MM.1S (cell line): ENCODE measurements at regions not wholly inside any gene's neighbourhood (a gene's known extent, or its start where the extent isn't known, plus 50 kb on each side); places are given as distances from the start of the nearest gene placed in this dataset.

Source experiments
- DNase-seq: peaks from one replicate; pipeline ENCODE4 v3.0.0-alpha.2; 2015
- H2AFZ ChIP-seq: fragments of 300-600 bp; sonication (generic); 2 replicates; pipeline ENCODE4 v1.6.0; 2016; ENCODE audit warnings: antibody characterized with exemption, low read length
- H3F3A ChIP-seq: fragments of 300-600 bp; sonication (generic); 2 replicates; pipeline ENCODE4 v1.6.1; 2016; ENCODE audit warnings: mild to moderate bottlenecking, antibody characterized with exemption, low read length, moderate library complexity, mixed read lengths; ENCODE audit not compliant: insufficient read depth
- H3K27ac ChIP-seq: fragments of 300-600 bp; sonication (generic); 2 replicates; pipeline ENCODE4 v1.5.1; 2016; ENCODE audit warnings: mild to moderate bottlenecking, low read length
- H3K27me3 ChIP-seq: fragments of 300-600 bp; sonication (generic); replicated peaks from 2 replicates; pipeline ENCODE4 v1.6.0; 2016; ENCODE audit warnings: low read length; ENCODE audit not compliant: insufficient read depth
- H3K36me3 ChIP-seq: fragments of 300-600 bp; sonication (generic); replicated peaks from 2 replicates; pipeline ENCODE4 v1.6.1; 2016; ENCODE audit warnings: mild to moderate bottlenecking, low read length, mixed read lengths; ENCODE audit not compliant: insufficient read depth
- H3K4me1 ChIP-seq: fragments of 300-600 bp; sonication (generic); 2 replicates; pipeline ENCODE4 v1.6.1; 2016; ENCODE audit warnings: low read length, mixed read lengths
- H3K4me2 ChIP-seq: fragments of 300-600 bp; sonication (generic); 2 replicates; pipeline ENCODE4 v1.6.0; 2016; ENCODE audit warnings: low read depth, low read length
- H3K4me3 ChIP-seq: fragments of 300-600 bp; sonication (generic); 2 replicates; pipeline ENCODE4 v1.5.1; 2016; ENCODE audit warnings: low read length, mixed read lengths
- H3K79me2 ChIP-seq: fragments of 300-600 bp; sonication (generic); 2 replicates; pipeline ENCODE4 v1.6.1; 2016; ENCODE audit warnings: mixed run types, low read length, mixed read lengths
- H3K9ac ChIP-seq: fragments of 300-600 bp; sonication (generic); 2 replicates; pipeline ENCODE4 v1.6.1; 2016; ENCODE audit warnings: low read length, mixed read lengths
- H3K9me2 ChIP-seq: fragments of 300-600 bp; sonication (generic); replicated peaks from 2 replicates; pipeline ENCODE4 v1.6.1; 2016; ENCODE audit warnings: mild to moderate bottlenecking, low read length, mixed read lengths; ENCODE audit not compliant: insufficient read depth
- H3K9me3 ChIP-seq: fragments of 300-600 bp; sonication (generic); replicated peaks from 2 replicates; pipeline ENCODE4 v1.6.1; 2016; ENCODE audit warnings: mild to moderate bottlenecking, low read length, mixed read lengths; ENCODE audit not compliant: insufficient read depth
- H4K20me1 ChIP-seq: fragments of 300-600 bp; sonication (generic); 2 replicates; pipeline ENCODE4 v1.6.1; 2016; ENCODE audit warnings: mild to moderate bottlenecking, low read length, moderate library complexity, mixed read lengths; ENCODE audit not compliant: insufficient read depth
- EZH2 ChIP-seq: fragments of 300-600 bp; sonication (generic); optimal IDR thresholded peaks from 2 replicates; pipeline ENCODE3; 2017; ENCODE audit warnings: low read depth, mild to moderate bottlenecking, antibody characterized with exemption, low read length, mixed read lengths
- EZH2phosphoT487 ChIP-seq: fragments of 300-600 bp; sonication (generic); IDR thresholded peaks from 2 replicates; pipeline ENCODE4 v1.6.1; 2018; ENCODE audit warnings: antibody characterized with exemption, low read length
- TF ChIP-seq, protein P1 (sequence below): fragments of 300-600 bp; sonication (generic); IDR thresholded peaks from 2 replicates; pipeline ENCODE4 v1.5.1; 2016; ENCODE audit warnings: antibody characterized with exemption, low read length, mixed read lengths

DNA sequence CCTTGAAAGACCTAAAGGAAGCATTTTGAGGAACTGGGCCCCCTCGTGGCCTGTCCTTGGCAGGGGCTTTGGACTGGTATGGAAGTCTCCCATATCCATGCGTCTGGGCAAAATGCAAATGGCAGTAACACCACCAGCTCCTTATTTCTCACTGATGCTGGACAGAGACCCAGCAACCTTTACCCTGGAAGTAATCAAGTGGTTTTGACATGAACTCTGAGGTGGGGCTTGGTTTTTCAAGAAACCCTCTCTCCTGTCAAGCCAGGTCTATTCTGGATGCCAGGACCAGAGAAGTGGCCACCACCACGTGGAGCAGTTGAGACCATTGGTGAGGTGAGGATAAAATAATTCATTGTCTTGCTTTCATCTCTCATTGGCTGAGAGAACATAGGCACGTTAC lies 84.4 kb downstream of the OTUD1 start:
- H3K36me3 ChIP-seq: no peaks in the 10 kb centered on the region
- no peak overlapping the region for H3K9ac ChIP-seq
- peaks cover 11% of the 10 kb centered on the region for H3K4me1 ChIP-seq
- DNase-seq: no peak
- H3K9me3 ChIP-seq: no peaks in the 10 kb centered on the region
- TF ChIP-seq EZH2phosphoT487: no peak
- TF ChIP-seq, protein P1, sequence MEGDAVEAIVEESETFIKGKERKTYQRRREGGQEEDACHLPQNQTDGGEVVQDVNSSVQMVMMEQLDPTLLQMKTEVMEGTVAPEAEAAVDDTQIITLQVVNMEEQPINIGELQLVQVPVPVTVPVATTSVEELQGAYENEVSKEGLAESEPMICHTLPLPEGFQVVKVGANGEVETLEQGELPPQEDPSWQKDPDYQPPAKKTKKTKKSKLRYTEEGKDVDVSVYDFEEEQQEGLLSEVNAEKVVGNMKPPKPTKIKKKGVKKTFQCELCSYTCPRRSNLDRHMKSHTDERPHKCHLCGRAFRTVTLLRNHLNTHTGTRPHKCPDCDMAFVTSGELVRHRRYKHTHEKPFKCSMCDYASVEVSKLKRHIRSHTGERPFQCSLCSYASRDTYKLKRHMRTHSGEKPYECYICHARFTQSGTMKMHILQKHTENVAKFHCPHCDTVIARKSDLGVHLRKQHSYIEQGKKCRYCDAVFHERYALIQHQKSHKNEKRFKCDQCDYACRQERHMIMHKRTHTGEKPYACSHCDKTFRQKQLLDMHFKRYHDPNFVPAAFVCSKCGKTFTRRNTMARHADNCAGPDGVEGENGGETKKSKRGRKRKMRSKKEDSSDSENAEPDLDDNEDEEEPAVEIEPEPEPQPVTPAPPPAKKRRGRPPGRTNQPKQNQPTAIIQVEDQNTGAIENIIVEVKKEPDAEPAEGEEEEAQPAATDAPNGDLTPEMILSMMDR: no peak
- TF ChIP-seq EZH2: no peak
- H3K4me3 ChIP-seq: no peak overlapping the region
- H3K9me2 ChIP-seq: no peaks in the 10 kb centered on the region
- no peaks in the 10 kb centered on the region for H3K27me3 ChIP-seq
- H2AFZ ChIP-seq: no peak overlapping the region
- H3K4me2 ChIP-seq: no peak overlapping the region
- no peaks in the 10 kb centered on the region for H4K20me1 ChIP-seq
- H3F3A ChIP-seq: no peaks in the 10 kb centered on the region
- no peak overlapping the region for H3K27ac ChIP-seq
- H3K79me2 ChIP-seq: no peaks in the 10 kb centered on the region

DNA sequence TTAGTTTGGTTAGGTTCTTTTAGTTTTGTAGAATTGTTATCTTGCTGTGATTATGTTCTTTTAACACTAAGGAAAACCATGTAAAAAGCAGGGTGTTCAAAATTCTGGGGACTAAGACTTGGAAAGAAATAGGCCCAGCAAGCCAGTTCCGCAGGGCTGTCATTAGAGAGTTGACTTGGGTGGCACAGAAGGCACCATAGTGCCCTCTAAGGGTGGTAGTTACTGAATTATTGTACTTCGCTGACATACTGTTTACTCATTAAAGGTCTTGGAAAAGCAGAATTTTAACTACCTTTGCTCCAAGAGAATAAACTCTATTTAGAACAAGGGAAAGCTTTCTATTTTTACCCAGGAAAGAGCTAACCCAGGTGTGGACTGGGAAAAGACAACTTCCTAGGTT lies 86.5 kb downstream of the OTUD1 start:
- Histone ChIP-seq H3F3A (no peaks in the 10 kb centered on the region), H3K4me1 (peaks cover 11% of the 10 kb centered on the region), H3K36me3 (no peaks in the 10 kb centered on the region), H3K9me3 (no peaks in the 10 kb centered on the region), H3K4me3 (no peak overlapping the region), H4K20me1 (no peaks in the 10 kb centered on the region), H3K27ac (no peak overlapping the region), H3K27me3 (no peaks in the 10 kb centered on the region), H3K9ac (no peak overlapping the region), H2AFZ (no peak overlapping the region), H3K4me2 (no peak overlapping the region), H3K9me2 (no peaks in the 10 kb centered on the region), H3K79me2 (no peaks in the 10 kb centered on the region)
- DNase-seq: peak; percentile 34
- TF ChIP-seq EZH2phosphoT487: no peak
- TF ChIP-seq, protein P1: peak; percentile 51

DNA sequence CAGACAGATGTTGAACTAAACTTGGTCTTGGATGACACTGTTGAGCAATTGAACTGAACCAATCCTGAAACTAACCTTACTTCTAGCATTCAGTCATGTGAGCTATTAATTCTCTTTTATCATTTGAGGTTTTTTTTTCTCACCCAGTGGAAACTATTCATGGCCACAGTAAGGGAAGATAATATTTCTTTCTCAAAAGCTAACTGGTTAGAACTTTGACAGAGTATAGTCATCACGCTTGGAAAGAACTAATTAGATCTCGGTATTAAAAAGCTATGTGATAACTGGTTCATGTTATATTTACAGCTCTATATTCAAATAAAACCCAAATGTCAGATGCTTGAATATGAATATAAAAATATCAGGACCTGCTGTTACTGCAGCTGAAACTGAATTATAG lies 89.5 kb downstream of the OTUD1 start:
- H3K79me2 ChIP-seq: no peaks in the 10 kb centered on the region
- no peak overlapping the region for H3K9ac ChIP-seq
- H3K27me3 ChIP-seq: no peaks in the 10 kb centered on the region
- no peaks in the 10 kb centered on the region for H3K4me1 ChIP-seq
- TF ChIP-seq EZH2: no peak
- TF ChIP-seq, protein P1: no peak
- H3K36me3 ChIP-seq: no peaks in the 10 kb centered on the region
- H3K9me2 ChIP-seq: no peaks in the 10 kb centered on the region
- no peak overlapping the region for H3K4me3 ChIP-seq
- no peak for DNase-seq
- no peaks in the 10 kb centered on the region for H3K9me3 ChIP-seq
- H3K27ac ChIP-seq: no peak overlapping the region
- no peaks in the 10 kb centered on the region for H4K20me1 ChIP-seq
- no peaks in the 10 kb centered on the region for H3F3A ChIP-seq
- no peak overlapping the region for H3K4me2 ChIP-seq
- H2AFZ ChIP-seq: no peak overlapping the region

DNA sequence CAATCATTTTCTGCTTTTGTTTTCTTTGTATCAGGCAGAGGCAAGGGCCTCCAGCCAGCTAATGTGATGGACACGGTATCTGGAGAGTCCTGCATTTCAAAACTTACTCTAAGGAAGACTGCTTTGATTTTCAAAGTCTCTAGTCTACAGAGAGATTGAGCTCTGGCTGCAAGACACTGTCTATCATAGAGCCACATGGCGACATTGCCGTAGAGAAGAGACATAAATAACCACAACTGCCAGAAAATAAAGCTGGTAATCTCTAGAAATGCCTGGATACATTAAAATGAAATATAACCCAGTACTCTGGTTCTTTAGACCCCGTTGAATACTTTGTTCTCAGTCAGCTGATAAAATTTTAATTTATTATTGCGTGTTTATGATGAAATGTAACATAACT lies 90.8 kb downstream of the OTUD1 start:
- no peak overlapping the region for H3K4me2 ChIP-seq
- no peak overlapping the region for H3K27ac ChIP-seq
- TF ChIP-seq, protein P1: no peak
- no peak for TF ChIP-seq EZH2
- no peak for TF ChIP-seq EZH2phosphoT487
- H3K9me3 ChIP-seq: no peaks in the 10 kb centered on the region
- no peaks in the 10 kb centered on the region for H3K9me2 ChIP-seq
- no peak overlapping the region for H3K9ac ChIP-seq
- no peaks in the 10 kb centered on the region for H4K20me1 ChIP-seq
- no peaks in the 10 kb centered on the region for H3K36me3 ChIP-seq
- H3F3A ChIP-seq: no peaks in the 10 kb centered on the region
- H2AFZ ChIP-seq: no peak overlapping the region
- H3K27me3 ChIP-seq: no peaks in the 10 kb centered on the region
- H3K4me1 ChIP-seq: no peaks in the 10 kb centered on the region
- H3K4me3 ChIP-seq: no peak overlapping the region
- no peaks in the 10 kb centered on the region for H3K79me2 ChIP-seq
- DNase-seq: no peak
